ACC112 (cell line): ENCODE measurements at regions not wholly inside any gene's neighbourhood (a gene's known extent, or its start where the extent isn't known, plus 50 kb on each side); places are given as distances from the start of the nearest gene placed in this dataset.

ENCODE experiments used
- H2AFZ ChIP-seq: fragments of 200-600 bp; sonication (generic); one replicate; pipeline ENCODE4 v1.6.0; 2017; ENCODE audit warnings: antibody characterized with exemption, low read length; ENCODE audit not compliant: unreplicated experiment
- H3K27ac ChIP-seq: fragments of 200-600 bp; sonication (generic); 2 replicates; pipeline ENCODE4 v1.5.1; 2014; ENCODE audit warnings: low read depth, mild to moderate bottlenecking, antibody characterized with exemption, low read length, moderate library complexity
- H3K27me3 ChIP-seq: fragments of 200-600 bp; sonication (generic); 2 replicates; pipeline ENCODE4 v1.6.1; 2014; ENCODE audit warnings: mild to moderate bottlenecking, antibody characterized with exemption, low read length, moderate library complexity, mixed read lengths; ENCODE audit not compliant: insufficient read depth
- H3K36me3 ChIP-seq: fragments of 200-600 bp; sonication (generic); 2 replicates; pipeline ENCODE4 v1.6.1; 2016; ENCODE audit warnings: mild to moderate bottlenecking, antibody characterized with exemption, low read length, moderate library complexity, mixed read lengths; ENCODE audit not compliant: insufficient read depth
- H3K4me1 ChIP-seq: fragments of 200-600 bp; sonication (generic); one replicate; pipeline ENCODE4 v1.6.1; 2016; ENCODE audit warnings: low read length, mixed read lengths; ENCODE audit not compliant: insufficient read depth, unreplicated experiment, control insufficient read depth
- H3K4me3 ChIP-seq: fragments of 200-600 bp; sonication (generic); 2 replicates; pipeline ENCODE4 v1.5.1; 2014; ENCODE audit warnings: mild to moderate bottlenecking, low read depth, low read length
- H3K79me2 ChIP-seq: fragments of 200-600 bp; sonication (generic); one replicate; pipeline ENCODE4 v1.6.0; 2016; ENCODE audit warnings: low read length; ENCODE audit not compliant: control insufficient read depth, unreplicated experiment, insufficient read depth

- no peak overlapping the region; the same call in 1 of the 2 replicates for H3K4me3 ChIP-seq
- peaks cover 18% of the 10 kb centered on the region for H3K4me1 ChIP-seq
- no peak overlapping the region for H2AFZ ChIP-seq
- peaks cover 41% of the 10 kb centered on the region for H3K79me2 ChIP-seq
- no peak overlapping the region for H3K27ac ChIP-seq
- H3K36me3 ChIP-seq: 0 out of 2 replicates have a peak, but pooled peaks cover 4% of the 10 kb centered on the region
- no peaks in the 10 kb centered on the region for H3K27me3 ChIP-seq
Observed at GRCh38 chrX:2607113-2607512, 84.0 kb upstream of the CD99 start.

- H3K27me3 ChIP-seq: no peaks in the 10 kb centered on the region
- H3K79me2 ChIP-seq: peaks cover 2% of the 10 kb centered on the region
- no peak overlapping the region for H3K27ac ChIP-seq
- H3K36me3 ChIP-seq: peaks cover 8% of the 10 kb centered on the region; the same call in 1 of the 2 replicates
- H2AFZ ChIP-seq: no peak overlapping the region
- H3K4me1 ChIP-seq: no peaks in the 10 kb centered on the region
- H3K4me3 ChIP-seq: no peak overlapping the region
Observed at GRCh38 chrX:2600564-2600963, 90.5 kb upstream of the CD99 start.

- no peak overlapping the region for H3K27ac ChIP-seq
- H3K36me3 ChIP-seq: peaks cover 4% of the 10 kb centered on the region; the same call in 1 of the 2 replicates
- H3K27me3 ChIP-seq: no peaks in the 10 kb centered on the region
- no peaks in the 10 kb centered on the region for H3K4me1 ChIP-seq
- no peaks in the 10 kb centered on the region for H3K79me2 ChIP-seq
- H3K4me3 ChIP-seq: no peak overlapping the region
- no peak overlapping the region for H2AFZ ChIP-seq
Observed at GRCh38 chrX:2596555-2597255, 94.4 kb upstream of the CD99 start.

- Histone ChIP-seq H3K27me3 (no peaks in the 10 kb centered on the region), H3K27ac (no peak overlapping the region), H2AFZ (no peak overlapping the region), H3K4me1 (no peaks in the 10 kb centered on the region), H3K79me2 (no peaks in the 10 kb centered on the region), H3K4me3 (no peak overlapping the region), H3K36me3 (no peaks in the 10 kb centered on the region)
Observed at GRCh38 chrX:2596045-2596444, 95.0 kb upstream of the CD99 start.

- H3K79me2 ChIP-seq: no peaks in the 10 kb centered on the region
- H2AFZ ChIP-seq: no peak overlapping the region
- no peak overlapping the region for H3K4me3 ChIP-seq
- H3K4me1 ChIP-seq: no peaks in the 10 kb centered on the region
- H3K27ac ChIP-seq: no peak overlapping the region
- no peaks in the 10 kb centered on the region for H3K36me3 ChIP-seq
- no peaks in the 10 kb centered on the region for H3K27me3 ChIP-seq
Observed at GRCh38 chrX:2595258-2595657, 94.5 kb upstream of the DHRSX start.

GRCh38 chrX:2594491-2594890 is 93.7 kb upstream of the DHRSX start:
- H3K36me3 ChIP-seq: no peaks in the 10 kb centered on the region
- H2AFZ ChIP-seq: no peak overlapping the region
- H3K4me1 ChIP-seq: no peaks in the 10 kb centered on the region
- no peak overlapping the region for H3K27ac ChIP-seq
- H3K27me3 ChIP-seq: no peaks in the 10 kb centered on the region
- H3K79me2 ChIP-seq: no peaks in the 10 kb centered on the region
- H3K4me3 ChIP-seq: no peak overlapping the region

GRCh38 chrX:2592279-2592678 is 91.5 kb upstream of the DHRSX start:
- Histone ChIP-seq H3K36me3 (no peaks in the 10 kb centered on the region), H3K4me1 (peaks cover 6% of the 10 kb centered on the region), H3K79me2 (no peaks in the 10 kb centered on the region), H2AFZ (no peak overlapping the region), H3K27me3 (no peaks in the 10 kb centered on the region), H3K4me3 (no peak overlapping the region), H3K27ac (no peak overlapping the region)

- Histone ChIP-seq H3K4me1 (peaks cover 6% of the 10 kb centered on the region), H3K79me2 (no peaks in the 10 kb centered on the region), H3K27me3 (peaks cover 17% of the 10 kb centered on the region), H2AFZ (no peak overlapping the region), H3K4me3 (no peak overlapping the region), H3K36me3 (no peaks in the 10 kb centered on the region), H3K27ac (no peak overlapping the region)
Observed at GRCh38 chrX:2589186-2590020, 88.6 kb upstream of the DHRSX start.

GRCh38 chrX:2588049-2588448 is 87.3 kb upstream of the DHRSX start:
- Histone ChIP-seq H2AFZ (no peak overlapping the region), H3K27ac (no peak overlapping the region), H3K27me3 (peaks cover 26% of the 10 kb centered on the region), H3K4me3 (no peak overlapping the region), H3K79me2 (no peaks in the 10 kb centered on the region), H3K36me3 (no peaks in the 10 kb centered on the region), H3K4me1 (peaks cover 6% of the 10 kb centered on the region)

- Histone ChIP-seq H3K4me3 (no peak overlapping the region), H3K79me2 (no peaks in the 10 kb centered on the region), H3K4me1 (peaks cover 6% of the 10 kb centered on the region), H3K27me3 (peaks cover 35% of the 10 kb centered on the region), H2AFZ (no peak overlapping the region), H3K36me3 (no peaks in the 10 kb centered on the region), H3K27ac (no peak overlapping the region)
Observed at GRCh38 chrX:2587146-2587545, 86.4 kb upstream of the DHRSX start.

- Histone ChIP-seq H3K27ac (no peak overlapping the region), H3K36me3 (no peaks in the 10 kb centered on the region), H3K4me1 (peaks cover 6% of the 10 kb centered on the region), H2AFZ (no peak overlapping the region), H3K4me3 (no peak overlapping the region), H3K79me2 (no peaks in the 10 kb centered on the region), H3K27me3 (peaks cover 51% of the 10 kb centered on the region)
Observed at GRCh38 chrX:2585158-2585470, 84.3 kb upstream of the DHRSX start.
